ENCODE measurements at regions not wholly inside any gene's neighbourhood (a gene's known extent, or its start where the extent isn't known, plus 50 kb on each side); places are given as distances from the start of the nearest gene placed in this dataset.

DNA sequence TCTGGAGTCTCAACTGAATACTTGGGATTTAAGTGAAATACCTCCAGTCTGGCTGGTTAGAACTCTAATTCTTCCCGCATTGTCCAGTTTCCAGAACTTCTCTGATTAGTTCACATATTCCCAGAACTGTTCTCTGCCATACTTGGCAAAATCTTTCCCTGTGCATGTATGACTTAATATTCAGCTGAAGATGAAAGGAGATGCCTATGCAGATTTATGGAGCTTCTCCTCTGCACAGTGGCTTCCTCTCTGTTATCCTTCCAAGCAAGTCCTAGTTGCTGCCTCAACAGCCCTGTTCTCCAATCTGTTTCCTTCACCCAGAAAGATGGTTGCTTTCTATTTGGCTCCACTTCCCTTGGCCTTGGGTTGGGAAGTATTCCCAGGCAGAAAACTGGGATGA, 155.4 kb upstream of the GATA6 start:
- TF ChIP-seq, protein P1, sequence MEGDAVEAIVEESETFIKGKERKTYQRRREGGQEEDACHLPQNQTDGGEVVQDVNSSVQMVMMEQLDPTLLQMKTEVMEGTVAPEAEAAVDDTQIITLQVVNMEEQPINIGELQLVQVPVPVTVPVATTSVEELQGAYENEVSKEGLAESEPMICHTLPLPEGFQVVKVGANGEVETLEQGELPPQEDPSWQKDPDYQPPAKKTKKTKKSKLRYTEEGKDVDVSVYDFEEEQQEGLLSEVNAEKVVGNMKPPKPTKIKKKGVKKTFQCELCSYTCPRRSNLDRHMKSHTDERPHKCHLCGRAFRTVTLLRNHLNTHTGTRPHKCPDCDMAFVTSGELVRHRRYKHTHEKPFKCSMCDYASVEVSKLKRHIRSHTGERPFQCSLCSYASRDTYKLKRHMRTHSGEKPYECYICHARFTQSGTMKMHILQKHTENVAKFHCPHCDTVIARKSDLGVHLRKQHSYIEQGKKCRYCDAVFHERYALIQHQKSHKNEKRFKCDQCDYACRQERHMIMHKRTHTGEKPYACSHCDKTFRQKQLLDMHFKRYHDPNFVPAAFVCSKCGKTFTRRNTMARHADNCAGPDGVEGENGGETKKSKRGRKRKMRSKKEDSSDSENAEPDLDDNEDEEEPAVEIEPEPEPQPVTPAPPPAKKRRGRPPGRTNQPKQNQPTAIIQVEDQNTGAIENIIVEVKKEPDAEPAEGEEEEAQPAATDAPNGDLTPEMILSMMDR (IDR thresholded peaks at IDR 0.05): no peak
- TF ChIP-seq POLR2A (IDR thresholded peaks at IDR 0.05): no peak
- TF ChIP-seq POLR2AphosphoS5 (IDR thresholded peaks at IDR 0.05): no peak
